Calu3 (cell line): ENCODE measurements at regions not wholly inside any gene's neighbourhood (a gene's known extent, or its start where the extent isn't known, plus 50 kb on each side); places are given as distances from the start of the nearest gene placed in this dataset.

Experiments used
- BruUV-seq: library from RNA; stranded (reverse); fragments of 400-500 nt; replicated peaks from 2 replicates; lab custom pipeline; 2021; lab: Mats Ljungman, UMichigan
- CTCF ChIA-PET: fragments of 300-600 bp; sonication (Branson Sonifier 250); formaldehyde crosslinking; loops from one replicate; lab custom pipeline; 2022; ENCODE audit warnings: antibody characterized with exemption; lab: Charles Lee
- DNase-seq: peaks from one replicate; pipeline ENCODE4 v3.0.0; 2022
- H3K27ac Mint-ChIP-seq: one replicate; pipeline ENCODE4 v1.8.0; 2022; ENCODE audit warnings: mixed read lengths; ENCODE audit not compliant: unreplicated experiment
- H3K27me3 Mint-ChIP-seq: one replicate; pipeline ENCODE4 v1.8.0; 2022; ENCODE audit warnings: mixed read lengths; ENCODE audit not compliant: unreplicated experiment
- H3K36me3 Mint-ChIP-seq: one replicate; pipeline ENCODE4 v1.8.0; 2022; ENCODE audit warnings: mild to moderate bottlenecking, moderate library complexity, mixed read lengths; ENCODE audit not compliant: insufficient read depth, unreplicated experiment
- H3K4me1 Mint-ChIP-seq: one replicate; pipeline ENCODE4 v1.8.0; 2022; ENCODE audit warnings: mild to moderate bottlenecking, low read depth, mixed read lengths; ENCODE audit not compliant: unreplicated experiment
- H3K4me3 Mint-ChIP-seq: one replicate; pipeline ENCODE4 v1.8.0; 2022; ENCODE audit warnings: mild to moderate bottlenecking, low read depth, moderate library complexity, mixed read lengths; ENCODE audit not compliant: unreplicated experiment
- H3K9me3 Mint-ChIP-seq: one replicate; pipeline ENCODE4 v1.8.0; 2022; ENCODE audit warnings: low read depth, mixed read lengths; ENCODE audit not compliant: unreplicated experiment
- CTCF ChIP-seq: fragments of 200-600 bp; IDR thresholded peaks from one replicate; pipeline ENCODE4 v1.8.0; 2022; ENCODE audit warnings: antibody characterized with exemption; ENCODE audit not compliant: unreplicated experiment
- intact Hi-C: fragments of 100-400 bp; cut with micrococcal nuclease; formaldehyde crosslinking; loops from one replicate; pipeline ENCODE4 v1.10.0; 2022; ENCODE audit not compliant: unreplicated experiment

DNA sequence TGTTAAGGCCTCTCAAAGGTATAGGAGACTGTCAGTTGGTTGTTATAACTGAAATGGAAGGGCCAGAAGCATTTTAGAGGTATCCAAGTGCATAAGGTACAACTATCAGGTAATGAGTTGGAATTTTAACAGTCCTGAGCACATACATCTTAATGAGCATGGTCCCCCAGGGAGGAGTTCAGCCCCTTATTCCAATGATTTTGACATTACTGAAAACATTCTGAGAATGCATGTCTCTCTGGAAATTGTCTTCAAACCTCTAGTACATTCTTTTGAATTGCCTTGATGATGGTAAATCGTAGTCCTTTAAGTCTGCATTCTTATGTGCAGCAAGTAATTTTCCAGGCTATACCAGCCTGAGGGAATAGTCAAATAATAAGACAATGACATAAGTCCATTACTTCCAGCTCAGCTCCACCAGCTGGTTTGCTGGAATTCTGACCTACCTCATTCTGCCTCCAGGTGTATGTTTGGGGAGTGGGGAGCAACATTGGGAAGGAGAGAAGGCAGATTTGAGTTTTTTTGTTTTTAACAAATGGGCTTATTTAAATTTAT lies 239.2 kb downstream of the MSRB3 start:
- no TSS peak for BruUV-seq
- H3K27ac Mint-ChIP-seq = no peak overlapping the region
- intact Hi-C loops = no loop called here

DNA sequence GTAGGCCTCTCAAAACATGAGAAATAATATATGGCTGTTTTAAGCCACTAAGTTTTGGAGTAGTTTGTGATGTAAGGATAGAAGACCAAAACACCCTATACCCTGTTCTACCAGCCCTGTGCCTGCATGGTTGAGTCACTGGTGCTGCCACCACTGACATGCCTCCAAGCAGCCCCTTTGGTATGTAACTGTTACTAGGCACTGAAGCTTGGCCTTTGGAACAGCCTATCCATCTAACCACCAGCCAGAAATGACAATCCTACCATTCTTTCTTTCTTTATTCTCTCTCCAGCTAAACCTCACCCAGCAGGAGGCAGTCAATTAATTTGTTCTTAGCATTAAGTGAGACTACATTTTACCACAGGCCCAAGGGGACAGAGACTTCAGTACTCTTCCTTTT lies 240.3 kb downstream of the MSRB3 start:
- Mint-ChIP-seq H3K27ac (no peak overlapping the region), H3K4me1 (no peaks in the 10 kb centered on the region), H3K4me3 (no peak overlapping the region), H3K36me3 (no peaks in the 10 kb centered on the region), H3K9me3 (peaks cover under 1% of the 10 kb centered on the region), H3K27me3 (no peaks in the 10 kb centered on the region)
- no TSS peak for BruUV-seq
- CTCF ChIA-PET = no interaction called here
- DNase-seq = no peak
- no peak for TF ChIP-seq CTCF
- intact Hi-C loops = no loop called here

More for the DNA sequence above, 239.2 kb downstream of the MSRB3 start:
- Mint-ChIP-seq H3K27me3 (no peaks in the 10 kb centered on the region), H3K4me1 (no peaks in the 10 kb centered on the region), H3K36me3 (no peaks in the 10 kb centered on the region), H3K9me3 (no peaks in the 10 kb centered on the region), H3K4me3 (no peak overlapping the region)
- DNase-seq = no peak
- no peak for TF ChIP-seq CTCF
- CTCF ChIA-PET = no interaction called here

GRCh38 chr12:65520658-65521057 lies 242.2 kb downstream of the MSRB3 start:
- intact Hi-C loops = no loop called here
- H3K4me1 Mint-ChIP-seq = no peaks in the 10 kb centered on the region

DNA sequence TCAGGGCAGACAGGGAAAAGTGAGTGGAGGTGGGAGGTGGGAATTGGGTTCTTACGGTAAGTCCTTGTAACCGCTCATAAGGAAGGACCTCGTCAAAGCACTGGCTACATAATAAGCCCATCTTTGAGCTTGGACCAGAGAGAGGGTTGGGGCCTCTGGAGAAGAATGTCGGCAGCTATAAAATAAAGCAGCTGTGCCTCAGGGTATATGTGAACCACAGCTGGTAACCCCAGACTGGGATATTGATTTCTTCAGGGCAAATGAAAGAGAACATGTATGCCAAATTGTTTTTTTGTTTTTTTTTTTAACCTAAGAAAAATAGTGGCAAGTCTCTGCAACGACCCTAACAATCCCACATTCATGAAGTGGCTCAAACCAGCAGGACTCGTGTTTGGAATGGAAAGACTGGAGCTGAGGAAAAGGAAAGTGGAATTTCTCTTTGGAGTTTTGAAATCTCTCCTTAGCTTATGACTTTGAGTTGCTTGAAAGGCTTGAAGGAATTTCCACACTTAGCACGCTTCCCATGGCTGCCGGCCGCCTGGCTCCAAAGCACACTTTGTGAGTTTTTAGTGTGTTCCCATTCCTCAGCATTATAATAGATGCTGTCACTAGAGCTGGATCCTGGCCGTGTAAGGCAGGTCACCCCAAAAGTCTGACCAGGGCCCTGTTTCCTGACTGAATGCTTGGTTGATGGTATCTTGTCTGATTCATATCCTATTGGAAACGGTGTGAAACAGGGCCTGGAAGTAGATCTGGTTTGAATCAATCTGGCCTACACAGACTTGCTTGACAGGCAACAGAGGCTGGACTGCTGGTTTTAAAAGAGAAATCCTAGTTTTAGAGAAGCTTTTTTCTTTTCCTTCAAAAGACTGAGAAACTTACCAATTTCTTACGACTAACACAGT lies 244.7 kb downstream of the MSRB3 start:
- CTCF ChIA-PET = no interaction called here
- intact Hi-C loops = no loop called here
- peaks cover 4% of the 10 kb centered on the region for H3K9me3 Mint-ChIP-seq
- no peak for DNase-seq
- H3K27me3 Mint-ChIP-seq = no peaks in the 10 kb centered on the region
- no peaks in the 10 kb centered on the region for H3K36me3 Mint-ChIP-seq
- H3K4me3 Mint-ChIP-seq = no peak overlapping the region
- no peaks in the 10 kb centered on the region for H3K4me1 Mint-ChIP-seq
- no peak for TF ChIP-seq CTCF
- H3K27ac Mint-ChIP-seq = no peak overlapping the region
- BruUV-seq = no TSS peak

More at GRCh38 chr12:65520658-65521057, 242.2 kb downstream of the MSRB3 start:
- Mint-ChIP-seq H3K36me3 (no peaks in the 10 kb centered on the region), H3K27ac (no peak overlapping the region), H3K27me3 (no peaks in the 10 kb centered on the region), H3K4me3 (no peak overlapping the region), H3K9me3 (peaks cover 4% of the 10 kb centered on the region)
- no peak for DNase-seq
- no peak for TF ChIP-seq CTCF
- BruUV-seq = no TSS peak
- CTCF ChIA-PET = no interaction called here
